ENCODE measurements at regions not wholly inside any gene's neighbourhood (a gene's known extent, or its start where the extent isn't known, plus 50 kb on each side); places are given as distances from the start of the nearest gene placed in this dataset.

DNA sequence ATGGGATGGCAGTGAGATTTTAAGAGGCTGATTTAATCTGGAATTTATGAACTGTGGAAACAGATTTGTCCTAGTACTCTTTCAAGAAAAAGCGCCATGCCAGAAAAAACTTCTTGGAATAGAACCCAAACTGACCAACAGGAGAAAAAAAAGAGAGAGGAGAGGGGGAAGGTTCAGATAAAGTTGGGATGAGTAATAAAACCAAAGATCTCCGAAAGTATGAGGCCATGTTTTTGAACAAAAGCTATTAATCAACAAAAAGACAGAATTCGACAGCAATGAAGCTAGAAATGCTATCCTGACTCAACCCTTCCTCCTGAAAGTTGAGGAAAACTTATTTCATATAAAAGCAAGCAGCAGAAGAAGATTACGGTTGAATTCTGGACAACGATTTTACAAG, 135.5 kb downstream of the CEMIP2 start:
- Histone ChIP-seq H3K27me3 (ENCODE audit: low read depth, low read length) (no peaks in the 10 kb centered on the region), H3K27ac (ENCODE audit: low read length) (no peak overlapping the region), H3K4me1 (ENCODE audit: control insufficient read depth in 1 of 2, insufficient read depth in 2 of 2, low read length in 2 of 2) (no peaks in the 10 kb centered on the region)

GRCh38 chr9:71630377-71630995, 137.8 kb downstream of the CEMIP2 start:
- Histone ChIP-seq H3K27me3 (ENCODE audit: low read depth, low read length) (no peaks in the 10 kb centered on the region), H3K36me3 (ENCODE audit: control insufficient read depth in 1 of 2, insufficient read depth in 2 of 2, low read length in 2 of 2) (no peaks in the 10 kb centered on the region), H3K9me3 (ENCODE audit: control insufficient read depth in 1 of 2, low read length in 2 of 2) (no peaks in the 10 kb centered on the region), H3K4me3 (ENCODE audit: low read depth in 1 of 2, low read length in 2 of 2) (no peak overlapping the region), H3K27ac (ENCODE audit: low read length) (no peak overlapping the region), H3K4me1 (ENCODE audit: control insufficient read depth in 1 of 2, insufficient read depth in 2 of 2, low read length in 2 of 2) (no peaks in the 10 kb centered on the region)

More for the DNA sequence above, 135.5 kb downstream of the CEMIP2 start:
- Histone ChIP-seq H3K9me3 (ENCODE audit: control insufficient read depth in 1 of 2, low read length in 2 of 2) (no peaks in the 10 kb centered on the region), H3K36me3 (ENCODE audit: control insufficient read depth in 1 of 2, insufficient read depth in 2 of 2, low read length in 2 of 2) (no peaks in the 10 kb centered on the region), H3K4me3 (ENCODE audit: low read depth in 1 of 2, low read length in 2 of 2) (no peak overlapping the region)

DNA sequence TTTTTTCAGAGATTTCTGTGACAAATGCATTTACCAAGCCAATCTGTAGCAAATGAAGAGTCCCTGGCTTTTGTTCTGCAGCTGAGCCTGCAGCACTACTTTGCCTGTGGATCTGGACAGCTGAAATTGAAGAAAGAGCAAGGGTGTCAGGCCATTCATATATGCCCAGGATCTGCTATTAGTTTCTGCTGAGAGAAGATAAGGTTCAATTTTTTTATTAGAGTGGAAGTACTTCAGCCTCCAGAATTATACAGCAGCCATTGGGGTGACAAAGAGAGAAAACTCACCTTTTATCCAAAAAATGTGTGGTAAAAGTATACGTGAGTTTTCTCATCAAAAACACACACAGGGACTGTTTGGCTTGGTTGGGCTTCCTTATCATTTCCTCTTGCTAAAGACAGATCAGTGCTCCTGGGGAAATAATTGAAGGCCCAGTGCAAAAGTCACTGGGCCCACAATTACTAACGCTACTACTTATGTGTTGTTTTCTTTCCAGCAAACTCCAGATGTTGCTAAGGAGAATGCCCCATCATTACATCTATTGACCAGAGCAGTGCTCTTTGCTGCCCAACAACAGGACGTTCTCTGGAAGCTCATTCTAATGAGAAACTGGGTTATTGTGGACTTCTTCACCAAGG, 138.6 kb downstream of the CEMIP2 start:
- H3K36me3 ChIP-seq (ENCODE audit: control insufficient read depth in 1 of 2, insufficient read depth in 2 of 2, low read length in 2 of 2) = no peaks in the 10 kb centered on the region
- H3K4me3 ChIP-seq (ENCODE audit: low read depth in 1 of 2, low read length in 2 of 2) = no peak overlapping the region
- H3K9me3 ChIP-seq (ENCODE audit: control insufficient read depth in 1 of 2, low read length in 2 of 2) = no peaks in the 10 kb centered on the region
- H3K27me3 ChIP-seq (ENCODE audit: low read depth, low read length) = no peaks in the 10 kb centered on the region
- H3K4me1 ChIP-seq (ENCODE audit: control insufficient read depth in 1 of 2, insufficient read depth in 2 of 2, low read length in 2 of 2) = no peaks in the 10 kb centered on the region
- H3K27ac ChIP-seq (ENCODE audit: low read length) = no peak overlapping the region

DNA sequence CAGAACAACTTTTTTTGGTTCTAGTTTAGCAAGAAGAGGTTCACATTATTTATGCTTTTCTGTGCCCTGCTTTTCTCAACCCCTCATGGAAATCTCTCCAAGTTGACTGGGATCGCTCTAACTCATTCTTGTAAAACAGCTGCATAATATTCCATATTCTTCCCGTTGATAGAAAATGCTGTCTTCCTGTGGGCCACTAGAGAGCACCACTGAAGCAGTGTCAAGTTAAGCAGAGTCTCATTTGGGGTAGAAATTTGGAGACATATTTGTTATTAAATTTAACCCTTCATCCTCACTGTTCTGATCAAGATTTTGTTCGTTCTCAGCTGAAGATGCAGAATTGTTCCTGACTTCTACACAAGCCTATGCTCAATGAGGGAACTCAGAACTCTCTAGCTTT, 140.1 kb downstream of the CEMIP2 start:
- Histone ChIP-seq H3K4me1 (ENCODE audit: control insufficient read depth in 1 of 2, insufficient read depth in 2 of 2, low read length in 2 of 2) (no peaks in the 10 kb centered on the region), H3K27ac (ENCODE audit: low read length) (no peak overlapping the region), H3K27me3 (ENCODE audit: low read depth, low read length) (no peaks in the 10 kb centered on the region), H3K36me3 (ENCODE audit: control insufficient read depth in 1 of 2, insufficient read depth in 2 of 2, low read length in 2 of 2) (no peaks in the 10 kb centered on the region), H3K9me3 (ENCODE audit: control insufficient read depth in 1 of 2, low read length in 2 of 2) (no peaks in the 10 kb centered on the region), H3K4me3 (ENCODE audit: low read depth in 1 of 2, low read length in 2 of 2) (no peak overlapping the region)

- no peaks in the 10 kb centered on the region for H3K4me1 ChIP-seq (ENCODE audit: control insufficient read depth in 1 of 2, insufficient read depth in 2 of 2, low read length in 2 of 2)
- no peak overlapping the region for H3K27ac ChIP-seq (ENCODE audit: low read length)
- no peaks in the 10 kb centered on the region for H3K36me3 ChIP-seq (ENCODE audit: control insufficient read depth in 1 of 2, insufficient read depth in 2 of 2, low read length in 2 of 2)
- H3K9me3 ChIP-seq (ENCODE audit: control insufficient read depth in 1 of 2, low read length in 2 of 2) = no peaks in the 10 kb centered on the region
- H3K4me3 ChIP-seq (ENCODE audit: low read depth in 1 of 2, low read length in 2 of 2) = no peak overlapping the region
- no peaks in the 10 kb centered on the region for H3K27me3 ChIP-seq (ENCODE audit: low read depth, low read length)
These were observed 140.8 kb downstream of the CEMIP2 start for GRCh38 chr9:71627537-71627936.

GRCh38 chr9:71626395-71626794, 141.9 kb downstream of the CEMIP2 start:
- H3K27ac ChIP-seq (ENCODE audit: low read length) = no peak overlapping the region
- no peaks in the 10 kb centered on the region for H3K4me1 ChIP-seq (ENCODE audit: control insufficient read depth in 1 of 2, insufficient read depth in 2 of 2, low read length in 2 of 2)
- no peak overlapping the region for H3K4me3 ChIP-seq (ENCODE audit: low read depth in 1 of 2, low read length in 2 of 2)
- H3K27me3 ChIP-seq (ENCODE audit: low read depth, low read length) = no peaks in the 10 kb centered on the region
- H3K36me3 ChIP-seq (ENCODE audit: control insufficient read depth in 1 of 2, insufficient read depth in 2 of 2, low read length in 2 of 2) = no peaks in the 10 kb centered on the region
- no peaks in the 10 kb centered on the region for H3K9me3 ChIP-seq (ENCODE audit: control insufficient read depth in 1 of 2, low read length in 2 of 2)

- H3K27me3 ChIP-seq (ENCODE audit: low read depth, low read length) = no peaks in the 10 kb centered on the region
- H3K27ac ChIP-seq (ENCODE audit: low read length) = no peak overlapping the region
- no peak overlapping the region for H3K4me3 ChIP-seq (ENCODE audit: low read depth in 1 of 2, low read length in 2 of 2)
- no peaks in the 10 kb centered on the region for H3K36me3 ChIP-seq (ENCODE audit: control insufficient read depth in 1 of 2, insufficient read depth in 2 of 2, low read length in 2 of 2)
- no peaks in the 10 kb centered on the region for H3K9me3 ChIP-seq (ENCODE audit: control insufficient read depth in 1 of 2, low read length in 2 of 2)
- no peaks in the 10 kb centered on the region for H3K4me1 ChIP-seq (ENCODE audit: control insufficient read depth in 1 of 2, insufficient read depth in 2 of 2, low read length in 2 of 2)
These were observed 143.6 kb downstream of the CEMIP2 start for GRCh38 chr9:71624728-71625127.

GRCh38 chr9:71620746-71621145, 147.6 kb downstream of the CEMIP2 start:
- H3K27ac ChIP-seq (ENCODE audit: low read length) = no peak overlapping the region
- no peaks in the 10 kb centered on the region for H3K36me3 ChIP-seq (ENCODE audit: control insufficient read depth in 1 of 2, insufficient read depth in 2 of 2, low read length in 2 of 2)

DNA sequence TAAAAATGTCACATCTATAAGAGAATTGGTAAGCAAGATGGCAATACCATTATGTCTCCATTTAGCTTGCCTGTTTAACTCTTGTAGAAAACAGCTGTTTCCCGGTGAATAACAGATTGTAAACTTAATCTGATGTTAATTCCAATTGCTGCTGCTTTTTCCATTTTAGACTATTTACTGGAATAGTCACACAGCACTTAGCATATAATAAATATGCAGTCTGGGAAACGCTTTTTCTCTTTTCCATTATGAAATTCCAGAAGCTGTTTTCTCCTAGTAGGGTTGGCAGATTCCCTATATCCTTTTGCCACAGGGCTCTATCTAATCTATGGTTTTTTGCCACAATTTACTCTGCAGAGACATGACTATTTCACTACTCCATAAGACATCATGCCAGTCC, 148.0 kb downstream of the CEMIP2 start:
- Histone ChIP-seq H3K4me1 (ENCODE audit: control insufficient read depth in 1 of 2, insufficient read depth in 2 of 2, low read length in 2 of 2) (no peaks in the 10 kb centered on the region), H3K36me3 (ENCODE audit: control insufficient read depth in 1 of 2, insufficient read depth in 2 of 2, low read length in 2 of 2) (no peaks in the 10 kb centered on the region), H3K27me3 (ENCODE audit: low read depth, low read length) (no peaks in the 10 kb centered on the region), H3K9me3 (ENCODE audit: control insufficient read depth in 1 of 2, low read length in 2 of 2) (peaks cover 0 to 5% of the 10 kb centered on the region in 2 donors), H3K4me3 (ENCODE audit: low read depth in 1 of 2, low read length in 2 of 2) (no peak overlapping the region), H3K27ac (ENCODE audit: low read length) (no peak overlapping the region)

More at GRCh38 chr9:71620746-71621145, 147.6 kb downstream of the CEMIP2 start:
- Histone ChIP-seq H3K27me3 (ENCODE audit: low read depth, low read length) (no peaks in the 10 kb centered on the region), H3K4me1 (ENCODE audit: control insufficient read depth in 1 of 2, insufficient read depth in 2 of 2, low read length in 2 of 2) (no peaks in the 10 kb centered on the region), H3K9me3 (ENCODE audit: control insufficient read depth in 1 of 2, low read length in 2 of 2) (peaks cover 0 to 5% of the 10 kb centered on the region in 2 donors), H3K4me3 (ENCODE audit: low read depth in 1 of 2, low read length in 2 of 2) (no peak overlapping the region)

DNA sequence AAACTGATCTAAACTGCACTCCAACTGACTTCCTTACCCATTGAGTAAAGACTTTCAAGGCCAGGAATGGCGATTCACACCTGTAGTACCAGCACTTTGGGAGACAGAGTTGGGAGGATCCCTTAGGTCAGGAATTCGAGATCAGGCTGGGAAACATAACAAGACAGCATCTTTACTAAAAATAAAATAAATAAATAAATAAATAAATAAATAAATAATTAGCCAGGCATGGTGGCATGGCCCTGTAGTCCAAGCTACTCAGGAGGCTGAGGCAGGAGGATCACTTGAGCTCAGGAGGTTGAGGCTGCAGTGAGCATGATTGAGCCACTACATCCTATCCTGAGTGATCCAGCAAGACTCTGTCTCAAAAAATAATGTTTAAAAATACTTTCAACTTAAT, 148.4 kb downstream of the CEMIP2 start:
- peaks cover 0 to 5% of the 10 kb centered on the region in 2 donors for H3K9me3 ChIP-seq (ENCODE audit: control insufficient read depth in 1 of 2, low read length in 2 of 2)
- H3K27me3 ChIP-seq (ENCODE audit: low read depth, low read length) = no peaks in the 10 kb centered on the region
- no peak overlapping the region for H3K27ac ChIP-seq (ENCODE audit: low read length)
- H3K4me3 ChIP-seq (ENCODE audit: low read depth in 1 of 2, low read length in 2 of 2) = no peak overlapping the region
- no peaks in the 10 kb centered on the region for H3K36me3 ChIP-seq (ENCODE audit: control insufficient read depth in 1 of 2, insufficient read depth in 2 of 2, low read length in 2 of 2)
- H3K4me1 ChIP-seq (ENCODE audit: control insufficient read depth in 1 of 2, insufficient read depth in 2 of 2, low read length in 2 of 2) = no peaks in the 10 kb centered on the region

DNA sequence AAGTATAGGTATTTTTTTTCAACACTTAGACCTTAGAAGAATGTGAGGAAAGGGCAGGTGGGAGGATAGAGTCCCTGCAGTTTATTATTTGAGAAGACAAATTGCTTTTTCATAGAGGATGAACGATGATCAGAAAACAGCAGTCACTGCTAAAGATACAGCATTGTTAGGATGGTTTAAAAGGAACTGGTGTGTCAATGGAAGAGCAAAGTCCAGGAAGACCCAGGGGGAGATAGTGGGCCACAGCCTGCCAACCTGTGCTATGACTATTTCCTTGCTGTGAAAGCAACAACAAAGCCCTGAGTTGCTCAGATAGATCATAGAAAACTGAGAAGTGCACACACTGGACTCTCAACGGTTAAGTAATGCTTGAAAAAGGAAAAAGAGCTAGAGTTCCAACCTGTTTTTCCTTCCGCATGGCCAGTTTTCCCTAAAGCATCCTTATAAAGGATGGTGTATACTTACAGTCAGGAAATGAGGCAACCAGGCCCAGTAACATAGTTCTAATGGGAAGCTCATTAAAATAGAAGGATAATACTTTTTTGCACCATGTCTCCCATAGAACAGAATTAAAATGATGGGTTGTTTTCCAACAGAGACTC, 153.8 kb downstream of the CEMIP2 start:
- Histone ChIP-seq H3K4me1 (ENCODE audit: control insufficient read depth in 1 of 2, insufficient read depth in 2 of 2, low read length in 2 of 2) (no peaks in the 10 kb centered on the region), H3K27ac (ENCODE audit: low read length) (no peak overlapping the region), H3K9me3 (ENCODE audit: control insufficient read depth in 1 of 2, low read length in 2 of 2) (peaks cover 0 to 5% of the 10 kb centered on the region in 2 donors), H3K36me3 (ENCODE audit: control insufficient read depth in 1 of 2, insufficient read depth in 2 of 2, low read length in 2 of 2) (no peaks in the 10 kb centered on the region), H3K27me3 (ENCODE audit: low read depth, low read length) (no peaks in the 10 kb centered on the region), H3K4me3 (ENCODE audit: low read depth in 1 of 2, low read length in 2 of 2) (no peak overlapping the region)

All from muscle layer of duodenum (tissue), 2 donors.